MV-4-11 (cell line): ENCODE measurements at regions not wholly inside any gene's neighbourhood (a gene's known extent, or its start where the extent isn't known, plus 50 kb on each side); places are given as distances from the start of the nearest gene placed in this dataset.
A peak's percentile ranks its signal among the peaks of the same experiment; 100 is the strongest.
"Not testable (repeated sequence)": the region's sequence is repeated elsewhere in the genome, so short reads cannot be mapped to it uniquely, and the experiment has no call there.

Experiments
- DNase-seq: peaks from one replicate; lab custom pipeline; 2025; lab: John Stamatoyannopoulos, UW

- no peak for DNase-seq
Measured at GRCh38 chr16:58862334-58863021, 128.4 kb upstream of the GOT2 start.

DNA sequence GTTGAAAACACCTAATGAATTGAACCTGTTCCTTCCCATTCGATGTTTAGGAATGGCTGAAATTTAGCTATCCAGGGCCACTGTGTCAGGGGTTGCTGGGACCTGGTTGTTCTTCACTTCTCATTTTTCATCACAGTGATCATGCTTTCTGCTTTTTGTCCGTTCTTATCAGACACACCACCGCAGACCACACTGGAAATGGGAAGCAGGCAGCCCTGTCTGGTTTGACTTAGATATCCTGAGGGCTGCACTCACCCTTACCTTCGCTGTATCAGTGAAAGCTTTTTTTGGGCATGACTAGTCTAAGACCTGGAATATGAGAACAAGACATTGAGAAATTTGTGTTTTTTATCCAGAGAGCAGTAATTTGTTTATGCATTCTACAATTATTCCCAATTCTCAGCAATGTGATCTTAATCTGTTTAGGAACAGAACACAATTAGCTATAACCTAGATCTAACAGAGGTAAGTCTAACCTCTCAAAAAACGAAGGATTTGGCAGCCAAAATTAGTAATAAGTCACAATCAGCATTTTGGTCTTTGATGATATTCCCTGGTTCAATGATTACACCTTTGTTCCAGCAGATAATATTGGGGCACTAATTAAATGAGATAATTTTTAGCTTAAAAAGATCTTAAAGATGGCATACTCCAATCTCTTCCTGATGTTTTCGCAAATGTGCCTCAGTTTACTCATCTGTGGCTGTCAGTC, 126.0 kb upstream of the GOT2 start:
- DNase-seq: peak; percentile 91

GRCh38 chr16:58858577-58858976, 124.5 kb upstream of the GOT2 start:
- not testable (repeated sequence) for DNase-seq

DNA sequence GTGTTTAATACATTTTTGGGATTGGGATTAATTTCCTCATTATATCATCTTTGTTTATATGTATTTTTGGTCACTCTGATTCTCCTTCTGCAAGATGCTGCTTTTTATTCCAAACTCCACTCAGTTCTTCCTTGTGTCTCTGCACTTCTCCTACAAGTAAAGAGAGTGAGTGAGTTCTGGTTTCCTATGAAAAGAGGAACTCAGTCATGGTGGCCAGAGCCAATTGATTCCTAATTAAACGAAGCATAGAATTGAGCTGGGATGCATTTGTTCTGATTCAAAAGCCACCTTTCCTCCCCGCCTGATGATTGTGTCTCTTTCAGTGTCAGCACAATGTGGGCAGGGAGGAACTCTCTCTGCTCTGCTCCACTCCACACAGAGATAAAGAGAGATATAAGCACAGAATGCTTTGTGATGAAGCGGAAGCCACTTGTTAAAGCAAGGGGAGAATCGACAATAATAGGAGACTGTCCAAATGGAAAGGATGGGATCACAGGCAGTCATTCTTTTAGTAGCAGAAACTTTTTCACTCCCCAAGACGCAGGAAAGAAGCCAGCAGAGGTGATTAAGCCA, 121.3 kb upstream of the GOT2 start:
- DNase-seq: peak; percentile 43

DNA sequence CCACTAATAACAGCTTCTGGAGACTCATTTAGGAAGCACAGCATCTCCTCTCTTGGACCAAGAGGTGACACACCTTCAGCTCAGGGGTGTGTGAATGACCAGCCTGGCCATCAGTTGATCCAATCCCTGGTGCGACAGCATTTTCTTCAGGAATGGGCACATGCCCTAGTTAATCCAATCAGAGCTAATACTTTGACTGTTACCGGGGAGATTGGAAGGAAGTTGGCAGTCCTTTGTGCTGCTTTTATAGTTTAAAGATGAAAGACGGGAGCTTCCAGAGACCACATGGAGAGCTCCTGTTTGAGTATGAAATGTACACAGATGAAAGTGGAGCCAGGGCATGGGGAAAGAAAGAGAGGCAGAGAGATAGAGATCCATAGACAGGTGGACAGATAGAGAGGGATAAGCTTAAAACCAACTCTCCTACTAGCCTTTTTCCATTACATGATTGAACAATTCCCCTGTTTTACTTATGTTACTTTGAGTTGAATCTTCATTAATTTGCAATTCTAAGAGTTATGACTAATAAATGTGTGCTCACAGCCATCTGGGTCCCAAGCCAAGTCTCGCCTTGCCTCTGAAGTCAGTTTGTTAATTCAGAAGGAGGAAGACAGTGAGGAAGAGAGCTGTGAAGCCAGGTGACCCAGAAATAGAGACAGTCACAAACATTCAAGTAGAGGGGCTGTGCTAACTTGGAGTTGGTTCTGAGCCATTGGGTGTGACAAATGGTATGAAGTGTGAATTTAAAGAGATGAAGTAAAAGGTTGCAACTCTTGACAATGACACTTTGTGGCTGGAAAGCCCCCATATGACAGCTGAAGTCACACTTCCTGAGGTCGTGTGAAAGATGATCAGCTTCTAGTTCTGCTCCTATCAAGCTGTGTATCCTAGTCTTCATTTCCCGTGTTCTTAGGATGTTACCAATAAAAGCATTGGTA, 120.0 kb upstream of the GOT2 start:
- no peak for DNase-seq

DNA sequence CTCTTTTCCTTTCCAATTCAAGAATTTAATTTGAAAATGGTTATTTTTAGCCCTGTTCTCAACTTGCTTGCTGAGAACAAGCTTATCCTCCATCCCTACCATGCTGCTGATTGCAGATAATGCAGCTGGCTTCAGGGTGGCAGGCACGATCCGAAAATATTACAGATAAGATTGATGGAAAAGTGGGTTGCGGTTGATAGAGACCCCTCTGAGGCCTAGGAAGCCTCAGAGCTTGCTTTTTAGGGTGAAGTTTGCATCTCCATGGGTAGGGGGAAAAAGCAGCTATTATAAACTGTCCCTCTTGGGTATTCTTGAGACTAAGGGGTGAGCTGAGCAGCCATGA, 116.5 kb upstream of the GOT2 start:
- DNase-seq: no peak

GRCh38 chr16:58850019-58850677, 116.0 kb upstream of the GOT2 start:
- DNase-seq: no peak

- DNase-seq: peak; percentile 36
Measured at GRCh38 chr16:58848662-58849002, 114.5 kb upstream of the GOT2 start.

- DNase-seq: peak; percentile 84
Measured at GRCh38 chr16:58847902-58848661, 114.0 kb upstream of the GOT2 start.

DNA sequence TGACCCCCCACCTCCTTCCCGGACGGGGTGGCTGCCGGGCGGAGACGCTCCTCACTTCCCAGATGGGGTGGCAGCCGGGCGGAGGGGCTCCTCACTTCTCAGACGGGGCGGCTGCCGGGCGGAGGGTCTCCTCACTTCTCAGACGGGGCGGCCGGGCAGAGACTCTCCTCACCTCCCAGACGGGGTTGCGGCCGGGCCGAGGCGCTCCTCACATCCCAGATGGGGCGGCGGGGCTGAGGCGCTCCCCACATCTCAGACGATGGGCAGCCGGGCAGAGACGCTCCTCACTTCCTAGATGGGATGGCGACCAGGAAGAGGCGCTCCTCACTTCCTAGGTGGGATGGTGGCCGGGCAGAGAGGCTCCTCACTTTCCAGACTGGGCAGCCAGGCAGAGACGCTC, 112.1 kb upstream of the GOT2 start:
- not testable (repeated sequence) for DNase-seq

GRCh38 chr16:58843675-58844074, 109.6 kb upstream of the GOT2 start:
- peak; percentile 68 for DNase-seq

DNA sequence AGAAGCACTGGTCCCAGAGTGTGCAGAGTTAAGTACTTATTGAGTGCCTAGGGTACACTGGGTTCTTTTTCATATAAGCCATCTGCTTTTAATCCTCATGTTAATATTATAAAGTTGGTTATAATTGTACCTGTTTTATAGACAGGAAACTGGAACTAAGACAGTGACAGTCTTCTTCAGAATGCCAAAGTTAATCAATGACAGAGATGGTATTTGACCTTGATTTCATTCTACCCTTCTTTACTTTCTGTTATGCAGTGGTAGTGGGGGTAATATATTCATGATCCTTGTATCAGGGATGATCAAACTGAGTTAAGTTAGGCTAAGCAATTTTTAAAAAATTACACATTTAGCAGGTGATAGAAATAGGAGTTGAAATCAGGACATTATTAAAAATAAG, 108.6 kb upstream of the GOT2 start:
- no peak for DNase-seq

DNA sequence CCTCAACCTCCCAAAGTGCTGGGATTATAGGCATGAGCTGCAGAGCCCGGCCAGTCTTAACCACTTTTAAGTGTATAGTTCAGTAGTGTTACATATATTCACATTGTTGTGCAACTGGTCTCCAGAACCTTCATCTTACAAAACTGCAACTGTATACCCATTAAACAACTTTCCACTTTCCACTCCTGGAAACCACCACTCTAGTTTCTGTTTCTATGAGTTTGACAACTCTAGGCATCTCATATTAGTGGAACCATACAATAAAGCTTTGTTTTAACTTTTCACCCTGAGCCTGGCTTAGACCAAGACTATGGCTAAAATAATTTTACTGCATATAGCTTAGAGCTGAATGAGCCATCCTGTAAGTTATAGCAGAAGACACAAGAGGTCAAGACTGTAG, 108.0 kb upstream of the GOT2 start:
- peak; percentile 65 for DNase-seq

DNA sequence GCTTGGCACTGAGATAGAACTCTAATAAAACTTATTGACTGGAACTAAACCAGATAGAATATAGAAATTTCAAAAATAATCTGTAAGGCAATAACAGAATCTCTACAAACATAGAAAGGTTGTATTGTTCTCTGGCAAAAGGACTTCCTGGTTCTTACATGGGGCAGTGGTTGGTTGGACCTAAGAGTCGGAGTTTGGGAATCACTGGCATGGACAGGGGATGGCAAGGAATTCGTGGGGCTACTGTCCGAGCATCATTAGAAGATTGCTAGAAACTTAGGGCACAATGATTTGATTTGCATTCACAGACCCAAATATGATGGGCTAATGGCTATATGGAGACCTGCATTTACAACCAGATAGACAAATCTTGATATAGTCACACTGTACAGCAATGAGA, 103.8 kb upstream of the GOT2 start:
- DNase-seq: no peak

GRCh38 chr16:58836427-58836826, 102.3 kb upstream of the GOT2 start:
- DNase-seq: no peak

- DNase-seq: no peak
Measured at GRCh38 chr16:58832386-58832895, 98.3 kb upstream of the GOT2 start.

GRCh38 chr16:58831386-58831785, 97.3 kb upstream of the GOT2 start:
- DNase-seq: no peak

DNA sequence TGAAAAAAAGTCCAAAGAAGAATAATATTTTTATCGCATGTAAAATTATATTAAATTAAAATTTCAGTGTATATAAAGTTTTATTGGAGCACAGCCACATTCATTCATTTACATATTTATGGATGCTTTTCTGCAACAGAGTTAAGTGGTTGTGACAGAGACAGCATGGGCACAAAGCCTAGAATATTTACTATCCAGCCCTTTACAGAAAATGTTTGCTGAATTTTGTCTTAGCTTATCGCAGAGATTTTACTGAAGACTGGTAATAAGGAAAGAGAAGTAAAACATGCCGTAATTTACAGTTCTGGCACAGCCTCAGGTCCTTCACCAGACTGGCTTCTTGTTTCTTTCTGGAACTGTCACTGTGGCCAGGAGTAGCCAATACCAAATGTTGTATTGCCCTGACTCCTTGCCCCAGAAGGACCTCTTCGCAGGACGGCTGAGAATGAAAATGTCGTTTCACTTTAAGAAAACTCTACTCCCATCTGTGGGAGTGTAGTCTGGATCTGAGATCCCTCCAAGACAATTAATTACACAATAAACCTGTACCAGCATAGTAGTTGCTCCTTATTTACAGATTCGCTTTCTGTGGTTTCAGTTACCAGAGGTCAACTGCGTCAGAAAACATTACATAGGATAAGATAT, 94.9 kb upstream of the GOT2 start:
- peak; percentile 6 for DNase-seq

- no peak for DNase-seq
Measured at GRCh38 chr16:58824201-58824600, 90.1 kb upstream of the GOT2 start.

GRCh38 chr16:58821886-58822285, 87.8 kb upstream of the GOT2 start:
- no peak for DNase-seq

DNA sequence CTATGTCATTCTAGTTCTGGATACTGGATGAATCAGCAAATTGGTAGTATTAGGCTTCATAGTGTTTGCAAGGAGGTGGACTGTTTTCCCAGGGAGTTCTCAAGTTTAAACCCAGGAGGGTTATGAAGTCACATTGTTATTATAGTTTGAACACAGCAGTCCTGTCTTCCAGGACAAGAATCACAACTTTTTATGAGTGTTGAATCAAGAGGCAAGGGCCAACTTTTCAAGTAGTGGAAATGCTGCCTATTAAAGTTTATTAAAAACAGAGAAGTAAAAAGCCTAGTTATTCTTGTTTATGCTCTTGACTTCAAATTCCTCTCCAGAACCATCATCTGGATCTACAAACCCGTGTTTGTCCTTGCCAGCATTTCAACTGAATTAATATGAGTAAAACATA, 86.3 kb upstream of the GOT2 start:
- no peak for DNase-seq
